NK-92 treated with Interleukin-12 subunit alpha and Interleukin-12 subunit beta, amount 100 ng/mL, for 24 hours (cell line): ENCODE measurements at regions not wholly inside any gene's neighbourhood (a gene's known extent, or its start where the extent isn't known, plus 50 kb on each side); places are given as distances from the start of the nearest gene placed in this dataset.
A peak's percentile ranks its signal among the peaks of the same experiment; 100 is the strongest.
"Not testable (repeated sequence)": the region's sequence is repeated elsewhere in the genome, so short reads cannot be mapped to it uniquely, and the experiment has no call there.

Experiments used
- DNase-seq: peaks from one replicate; lab custom pipeline; 2025; lab: John Stamatoyannopoulos, UW

DNA sequence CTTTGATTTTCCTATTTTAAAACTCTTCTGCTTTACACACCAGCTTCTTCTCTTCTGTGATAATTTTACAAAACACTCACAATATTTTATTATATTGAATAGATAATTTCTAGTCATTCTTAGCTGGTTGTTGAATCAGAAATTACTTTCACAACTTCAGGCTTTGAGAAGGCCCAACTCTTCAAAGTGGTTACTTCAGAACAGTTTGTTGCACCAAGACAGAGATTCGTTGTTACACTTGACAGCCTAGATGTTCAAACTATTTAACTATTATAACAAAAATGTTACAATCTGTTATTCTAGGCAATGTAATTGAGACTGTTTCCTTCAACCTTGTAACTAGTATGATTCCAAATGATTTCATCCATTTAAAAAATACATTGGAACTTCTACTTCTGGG, 333.2 kb upstream of the CHORDC1 start:
- no peak for DNase-seq

- DNase-seq = no peak
These were observed 332.6 kb upstream of the CHORDC1 start for GRCh38 chr11:90555477-90555876.

GRCh38 chr11:90542092-90542491, 319.2 kb upstream of the CHORDC1 start:
- no peak for DNase-seq

- DNase-seq = no peak
These were observed 313.5 kb upstream of the CHORDC1 start for GRCh38 chr11:90536301-90536700.

GRCh38 chr11:90532125-90532524, 309.3 kb upstream of the CHORDC1 start:
- DNase-seq = no peak

DNA sequence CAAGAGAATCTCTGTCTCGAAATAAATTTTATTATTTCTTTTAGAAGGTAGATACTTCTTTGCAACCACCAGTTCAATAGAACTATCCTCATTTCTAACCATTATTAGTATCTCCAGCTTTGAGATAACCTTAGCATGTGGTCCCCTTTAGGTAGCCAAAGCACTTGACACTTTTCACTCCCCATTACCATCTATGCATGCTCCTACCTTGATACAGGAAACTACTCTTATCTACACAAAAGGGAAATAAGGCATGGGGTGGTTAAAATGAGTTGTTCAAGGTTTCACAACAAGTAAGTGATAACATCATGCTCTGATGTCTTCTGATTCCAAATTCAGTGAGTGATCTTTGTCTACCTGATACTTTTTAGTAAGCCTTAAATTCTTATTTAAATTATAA, 308.2 kb upstream of the CHORDC1 start:
- DNase-seq = no peak

- DNase-seq = no peak
These were observed 303.1 kb upstream of the CHORDC1 start for GRCh38 chr11:90525962-90526361.

DNA sequence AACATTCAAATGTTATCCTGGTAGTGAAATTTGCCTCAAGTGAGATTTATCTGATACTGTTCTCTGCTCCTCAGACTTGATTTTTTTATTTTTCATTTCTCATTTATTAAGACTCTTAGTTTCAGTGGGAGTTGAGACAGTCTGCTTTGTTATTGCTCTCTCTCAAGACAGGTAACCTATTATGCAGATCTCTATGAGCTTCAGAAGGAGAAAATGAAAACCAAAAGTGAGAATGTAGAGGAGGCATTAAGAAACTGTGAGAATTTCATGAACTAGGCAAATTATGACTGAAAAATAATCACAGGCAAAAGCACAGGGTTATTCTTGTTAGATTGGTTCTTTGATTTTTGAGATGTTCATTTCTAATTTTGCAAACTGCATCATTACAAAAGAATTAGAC, 290.0 kb upstream of the CHORDC1 start:
- no peak for DNase-seq

DNA sequence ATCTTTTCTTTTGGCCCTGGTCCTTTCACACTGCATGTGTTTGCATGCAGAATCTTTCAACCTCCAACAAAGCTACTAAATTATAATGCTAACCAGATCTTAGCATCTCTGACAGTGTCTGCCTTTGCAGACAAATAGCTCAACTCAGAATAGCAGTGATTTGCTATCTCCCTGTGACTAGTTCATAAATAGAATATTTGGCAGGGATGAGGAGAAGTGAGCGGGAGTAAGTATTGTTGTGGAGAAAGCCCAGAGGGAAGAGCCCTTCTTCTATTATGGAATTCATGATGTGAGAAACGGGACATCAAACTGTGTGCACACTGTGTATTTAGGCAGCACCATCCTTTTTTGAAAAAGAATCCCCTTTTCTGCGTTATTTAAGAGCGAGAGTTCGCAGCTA, 288.0 kb upstream of the CHORDC1 start:
- no peak for DNase-seq

GRCh38 chr11:90500922-90501568, 278.2 kb upstream of the CHORDC1 start:
- DNase-seq = no peak

GRCh38 chr11:90496722-90497121, 273.9 kb upstream of the CHORDC1 start:
- no peak for DNase-seq

GRCh38 chr11:90493379-90493778, 270.5 kb upstream of the CHORDC1 start:
- no peak for DNase-seq

DNA sequence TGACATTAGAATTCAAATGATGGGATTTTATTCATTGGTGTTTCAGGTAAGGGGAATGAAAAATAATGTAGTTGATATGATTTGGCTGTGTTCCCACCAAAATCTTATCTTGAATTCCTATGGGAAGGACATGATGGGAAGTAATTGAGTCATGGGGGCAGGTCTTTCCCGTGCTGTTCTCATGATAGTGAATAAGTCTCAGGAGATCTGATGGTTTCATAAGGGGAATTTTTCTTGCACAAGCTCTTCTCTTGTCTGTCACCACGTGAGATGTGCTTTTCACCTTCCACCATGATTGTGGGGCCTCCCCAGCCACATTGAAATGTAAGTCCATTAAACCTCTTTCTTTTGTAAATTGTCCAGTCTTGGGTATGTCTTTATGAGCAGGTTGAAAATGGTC, 268.6 kb upstream of the CHORDC1 start:
- DNase-seq = no peak

DNA sequence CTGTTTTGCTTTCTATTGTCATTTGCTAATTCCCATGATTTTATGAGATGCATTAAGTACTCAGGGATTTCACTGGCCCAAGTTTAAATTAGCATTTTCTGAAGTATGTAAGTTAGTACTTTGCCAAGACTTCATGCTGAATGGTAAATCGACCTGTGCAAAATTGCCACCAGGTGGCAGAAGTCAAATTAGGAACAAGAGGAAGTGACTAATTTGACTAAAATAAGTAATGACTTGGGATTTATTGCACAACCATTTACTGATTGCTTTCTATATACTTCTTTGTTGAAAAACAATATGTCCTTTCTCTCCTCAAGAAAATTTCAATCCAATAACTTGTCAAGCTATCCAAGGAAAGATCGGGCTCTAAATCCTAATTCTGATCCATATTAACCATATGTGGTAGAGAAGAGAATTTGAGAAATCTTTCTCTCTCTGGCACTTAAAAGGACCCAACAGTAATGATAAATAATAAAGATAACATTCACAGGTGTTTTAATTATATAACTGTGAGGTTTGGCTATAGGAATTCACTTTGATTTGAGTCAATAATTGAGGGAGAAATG, 253.7 kb upstream of the CHORDC1 start:
- peak; percentile 7 for DNase-seq

DNA sequence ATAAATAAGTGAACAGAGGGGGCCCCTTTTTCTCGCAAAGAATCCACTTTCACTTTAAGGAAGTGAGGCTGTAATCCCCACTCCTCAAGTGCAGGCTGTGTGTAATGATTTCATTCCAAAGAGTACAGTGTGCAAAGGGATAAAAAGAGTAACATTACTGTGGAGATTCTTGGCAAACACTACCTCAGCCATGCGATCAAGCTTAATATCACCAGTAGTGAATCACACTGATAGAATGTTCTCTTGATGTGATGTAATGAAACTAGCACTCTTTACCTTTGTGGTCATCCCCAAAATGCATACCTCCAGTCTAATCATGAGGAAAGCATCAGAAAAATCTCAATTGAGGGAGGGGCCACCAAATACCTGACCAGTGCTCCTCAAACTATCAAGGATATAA, 246.1 kb upstream of the CHORDC1 start:
- no peak for DNase-seq

- DNase-seq = no peak
These were observed 242.7 kb upstream of the CHORDC1 start for GRCh38 chr11:90465553-90465952.

GRCh38 chr11:90455347-90455920, 232.6 kb upstream of the CHORDC1 start:
- not testable (repeated sequence) for DNase-seq

GRCh38 chr11:90453525-90453924, 230.7 kb upstream of the CHORDC1 start:
- DNase-seq = no peak

DNA sequence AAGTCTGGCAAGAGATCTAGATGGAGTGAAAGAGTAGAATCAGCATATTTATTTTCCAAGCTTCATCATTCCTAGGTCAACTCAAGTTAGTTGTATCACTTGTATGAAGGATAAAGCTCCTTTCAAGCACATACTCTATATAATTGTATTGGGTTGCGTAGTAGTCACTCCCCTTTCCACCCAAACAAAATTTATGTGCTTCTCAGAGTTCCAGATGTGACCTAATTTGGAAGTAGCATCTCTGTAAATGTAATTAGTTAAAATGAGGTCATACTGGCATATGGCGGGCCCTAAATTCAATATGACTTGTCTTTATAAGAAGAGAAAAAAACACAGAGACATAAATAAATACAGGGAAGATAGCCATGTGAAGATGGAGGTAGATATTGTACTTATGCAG, 226.8 kb upstream of the CHORDC1 start:
- no peak for DNase-seq

- DNase-seq = no peak
These were observed 225.4 kb upstream of the CHORDC1 start for GRCh38 chr11:90448256-90448655.

- DNase-seq = no peak
These were observed 224.8 kb upstream of the CHORDC1 start for GRCh38 chr11:90447618-90448017.

DNA sequence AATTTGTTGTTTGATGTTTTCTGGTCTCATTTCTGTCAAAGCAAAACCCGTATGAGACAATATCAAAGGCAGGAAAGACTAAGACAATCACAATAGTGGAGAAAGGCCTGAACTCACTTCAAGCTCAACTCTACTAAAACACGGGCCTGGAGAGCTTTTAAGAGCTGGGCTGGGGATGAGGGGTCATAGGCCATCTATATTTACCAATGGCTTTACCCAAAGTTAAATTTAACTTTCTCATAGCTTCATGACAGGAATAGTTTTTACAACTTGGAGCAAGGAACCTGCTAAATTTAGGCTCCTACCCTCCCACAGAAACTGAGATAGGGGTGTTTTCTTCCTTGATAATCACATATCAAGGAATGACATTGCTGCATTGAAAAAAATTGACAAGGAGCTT, 223.4 kb upstream of the CHORDC1 start:
- DNase-seq = no peak

- DNase-seq = no peak
These were observed 215.2 kb upstream of the CHORDC1 start for GRCh38 chr11:90438069-90438468.

- DNase-seq = no peak
These were observed 212.0 kb upstream of the CHORDC1 start for GRCh38 chr11:90434858-90435257.
